ENCODE measurements at regions not wholly inside any gene's neighbourhood (a gene's known extent, or its start where the extent isn't known, plus 50 kb on each side); places are given as distances from the start of the nearest gene placed in this dataset.

DNA sequence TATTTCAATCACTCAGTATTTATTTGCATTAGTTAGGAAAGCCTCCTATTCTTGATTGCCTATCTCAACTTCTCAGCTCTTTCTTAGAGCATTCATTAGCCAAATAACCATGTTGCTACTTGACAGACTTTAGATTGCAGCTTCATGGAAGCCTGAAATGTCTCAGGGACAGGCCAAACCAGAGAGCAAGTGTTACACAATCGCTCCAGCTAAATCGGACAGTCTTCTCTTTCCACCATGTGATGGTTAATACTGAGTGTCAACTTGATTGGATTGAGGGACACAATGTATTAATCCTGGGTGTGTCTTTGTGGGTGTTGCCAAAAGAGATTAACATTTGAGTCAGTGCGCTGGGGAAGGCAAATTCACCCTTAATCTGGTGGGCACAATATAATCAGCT lies 106.5 kb upstream of the DRD2 start:
- TF ChIP-seq CTCF (IDR thresholded peaks at IDR 0.05) (no peak), FOXK1 (CRISPR knock-in tag; IDR thresholded peaks at IDR 0.05) (no peak), ATF3 (CRISPR knock-in tag; conservative IDR thresholded peaks at IDR 0.05) (no peak), GABPB1 (CRISPR knock-in tag; IDR thresholded peaks at IDR 0.05) (no peak), MLX (CRISPR knock-in tag; IDR thresholded peaks at IDR 0.05) (no peak), NR2C2 (CRISPR knock-in tag; IDR thresholded peaks at IDR 0.05) (no peak)
